NCI-H460 (cell line): ENCODE measurements at regions not wholly inside any gene's neighbourhood (a gene's known extent, or its start where the extent isn't known, plus 50 kb on each side); places are given as distances from the start of the nearest gene placed in this dataset.
"Not testable (repeated sequence)": the region's sequence is repeated elsewhere in the genome, so short reads cannot be mapped to it uniquely, and the experiment has no call there.

Experiments
- DNase-seq: peaks from one replicate; pipeline ENCODE4 v3.0.0-alpha.2; 2016; ENCODE audit warnings: low read depth; ENCODE audit errors: extremely low read depth

DNA sequence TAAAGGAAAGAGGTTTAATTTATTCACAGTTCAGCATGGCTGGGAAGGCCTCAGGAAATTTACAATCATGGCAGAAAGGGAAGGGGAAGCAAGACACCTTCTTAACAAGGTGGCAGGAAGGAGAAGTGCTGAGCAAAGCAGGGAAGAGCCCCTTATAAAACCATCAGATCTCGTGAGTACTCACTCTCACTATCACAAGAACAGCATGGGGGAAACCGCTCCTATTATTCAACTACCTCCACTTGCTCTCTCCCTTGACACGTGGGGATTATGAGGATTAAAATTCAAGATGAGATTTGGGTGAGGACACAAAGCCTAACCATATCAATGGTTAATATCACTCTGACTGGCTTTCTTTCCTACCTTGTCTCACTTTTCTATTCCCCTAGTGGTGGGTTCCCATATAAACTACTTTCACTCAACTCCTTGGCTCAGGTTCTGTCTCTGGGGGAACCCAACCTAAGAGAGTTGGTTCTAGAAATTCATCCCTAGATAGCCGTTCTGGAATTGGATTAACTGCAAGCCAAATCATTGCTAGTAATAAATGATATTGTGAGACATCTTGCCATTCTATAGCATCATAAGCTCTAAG is 749.8 kb upstream of the GRAMD2B start:
- no peak for DNase-seq

GRCh38 chr5:125679522-125679921 is 743.7 kb upstream of the GRAMD2B start:
- DNase-seq = no peak

DNA sequence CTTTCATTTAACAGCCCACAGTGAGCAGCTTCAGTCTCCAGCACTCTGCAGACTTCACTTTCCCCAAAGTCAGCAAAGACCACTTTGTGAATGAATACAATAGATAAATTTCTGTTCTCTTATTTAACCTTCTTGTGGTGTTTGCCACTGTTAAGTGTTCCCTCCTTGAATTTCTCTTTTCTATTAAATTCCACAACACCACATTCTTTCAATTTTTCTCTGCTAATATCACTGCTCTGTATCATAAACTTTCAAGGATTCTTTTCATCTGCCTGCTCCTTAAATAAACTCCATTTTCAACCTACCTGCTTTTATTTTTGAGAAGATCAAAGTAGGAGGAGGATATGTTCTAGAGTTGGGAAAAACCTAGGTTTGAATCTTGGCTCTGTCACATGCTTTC is 739.5 kb upstream of the GRAMD2B start:
- DNase-seq = no peak

DNA sequence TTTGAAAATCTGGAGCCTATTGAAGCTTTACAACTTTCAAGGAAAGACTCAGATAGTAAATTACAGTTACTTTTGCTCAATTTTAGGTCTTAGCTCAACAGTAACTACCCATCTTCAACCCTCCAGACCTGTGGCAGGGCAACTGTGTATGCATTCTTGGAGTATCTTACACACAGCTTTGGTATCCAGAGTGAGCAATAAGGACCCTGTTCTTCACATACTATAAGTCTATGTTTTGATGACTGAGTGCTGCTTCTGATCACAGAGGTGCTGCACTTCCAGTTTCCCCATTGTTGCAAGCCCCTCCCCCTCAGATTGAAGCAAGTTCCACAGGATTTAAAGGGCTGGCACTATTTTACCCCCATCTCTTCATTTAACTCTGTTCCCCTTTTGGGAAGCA is 737.4 kb upstream of the GRAMD2B start:
- no peak for DNase-seq

- not testable (repeated sequence) for DNase-seq
Observed at GRCh38 chr5:125691738-125692530, 731.3 kb upstream of the GRAMD2B start.

- DNase-seq = no peak
Observed at GRCh38 chr5:125695996-125696655, 727.1 kb upstream of the GRAMD2B start.

DNA sequence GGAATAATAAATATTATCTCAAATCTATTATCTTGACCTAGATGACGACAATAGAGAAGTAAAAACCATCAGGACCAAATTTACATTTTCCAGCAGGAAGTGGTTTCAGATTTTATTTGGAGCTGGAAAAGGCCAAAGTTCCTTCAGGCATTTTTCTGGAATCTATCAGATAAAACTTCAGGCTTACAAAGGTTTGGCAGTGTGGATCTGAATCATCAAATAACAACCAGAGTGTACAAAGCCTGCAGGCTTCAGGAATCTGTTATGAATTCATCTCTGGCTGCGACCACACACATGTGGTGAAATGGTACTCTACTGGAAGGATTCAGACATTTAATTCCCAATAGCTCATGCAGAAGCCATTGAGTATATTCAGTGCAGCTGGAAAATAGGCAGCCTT is 726.4 kb upstream of the GRAMD2B start:
- DNase-seq = no peak

DNA sequence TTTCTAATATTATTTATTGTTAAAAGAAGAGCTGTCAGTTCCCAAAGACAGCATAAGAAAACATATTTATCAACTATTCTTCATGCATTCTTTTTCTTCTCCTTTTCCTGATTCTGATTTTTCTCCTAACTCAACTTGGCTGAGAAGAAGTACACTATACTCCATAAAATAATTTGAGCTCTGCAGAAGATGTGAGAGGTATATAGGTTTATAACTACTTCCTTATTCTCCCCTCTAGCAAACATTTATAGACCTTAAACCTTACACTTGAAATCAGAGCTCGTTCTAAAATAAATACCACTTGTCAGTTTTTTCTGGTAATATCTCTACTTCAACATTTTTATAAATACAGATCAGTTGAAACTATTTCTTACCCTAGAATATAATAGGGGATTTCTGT is 724.8 kb upstream of the GRAMD2B start:
- no peak for DNase-seq

DNA sequence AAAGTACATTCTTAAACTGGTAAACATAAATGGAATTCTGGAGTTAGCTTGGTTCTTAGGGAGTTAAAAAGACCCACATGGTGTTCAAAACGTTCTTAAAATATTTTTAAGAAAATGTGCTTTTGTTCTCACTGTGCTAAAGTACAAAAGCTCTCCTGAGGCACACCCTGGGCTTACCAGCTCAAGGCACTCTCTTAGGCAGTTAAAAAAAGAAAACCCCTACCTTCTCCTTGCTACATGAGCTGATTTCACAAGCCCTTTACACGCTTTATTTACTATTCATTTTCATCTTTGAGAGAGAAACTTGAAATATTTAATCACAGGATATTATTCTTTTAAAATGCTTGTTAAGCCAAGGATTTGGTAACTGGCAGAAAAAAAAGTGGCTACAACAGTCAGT is 723.3 kb upstream of the GRAMD2B start:
- no peak for DNase-seq

DNA sequence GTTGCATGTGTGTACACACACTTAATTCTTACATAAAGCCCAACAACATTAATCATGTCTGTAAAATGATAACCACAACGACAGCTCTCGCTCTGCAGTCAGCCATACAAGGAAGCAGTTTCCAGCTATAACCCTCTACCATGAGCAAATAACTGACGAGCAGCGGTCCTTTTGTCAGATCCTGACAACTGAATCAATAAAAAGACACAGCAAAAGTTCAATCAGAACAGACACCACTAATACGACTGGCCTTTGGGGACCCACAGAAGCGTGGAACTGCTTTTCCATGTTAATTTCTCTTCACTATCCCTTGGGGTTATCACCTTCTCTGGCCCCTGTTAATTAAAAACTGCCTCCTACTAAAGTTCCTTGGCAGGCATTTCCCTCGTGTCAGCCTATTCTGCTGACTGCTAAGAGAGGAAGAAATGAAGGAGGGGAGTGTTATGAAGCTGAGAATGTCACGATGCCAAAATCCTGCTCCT is 722.8 kb upstream of the GRAMD2B start:
- no peak for DNase-seq

- DNase-seq = no peak
Observed at GRCh38 chr5:125703616-125704015, 719.6 kb upstream of the GRAMD2B start.

DNA sequence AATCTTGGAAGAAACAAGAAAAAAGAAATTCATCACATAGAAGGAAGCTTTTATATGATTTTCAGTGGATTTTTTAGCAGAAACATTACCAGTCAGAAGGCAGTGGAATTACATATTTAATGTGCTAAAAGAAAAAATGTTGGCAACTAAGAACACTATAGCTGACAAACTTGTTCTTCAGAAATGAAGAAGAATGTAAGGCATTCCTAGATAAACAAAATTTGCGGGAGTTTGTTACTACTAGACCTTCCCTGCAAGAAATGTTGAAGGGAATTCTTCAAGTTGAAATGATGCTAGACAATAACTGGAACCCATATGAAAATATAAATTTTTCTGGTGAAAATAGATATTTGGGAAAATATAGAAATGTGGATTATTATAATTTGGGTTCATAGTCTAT is 718.3 kb upstream of the GRAMD2B start:
- no peak for DNase-seq

GRCh38 chr5:125708583-125708982 is 714.6 kb upstream of the GRAMD2B start:
- DNase-seq = no peak

- DNase-seq = no peak
Observed at GRCh38 chr5:125710745-125711144, 712.5 kb upstream of the GRAMD2B start.

- no peak for DNase-seq
Observed at GRCh38 chr5:125712397-125712796, 710.8 kb upstream of the GRAMD2B start.

- DNase-seq = no peak
Observed at GRCh38 chr5:125713109-125713805, 710.0 kb upstream of the GRAMD2B start.

DNA sequence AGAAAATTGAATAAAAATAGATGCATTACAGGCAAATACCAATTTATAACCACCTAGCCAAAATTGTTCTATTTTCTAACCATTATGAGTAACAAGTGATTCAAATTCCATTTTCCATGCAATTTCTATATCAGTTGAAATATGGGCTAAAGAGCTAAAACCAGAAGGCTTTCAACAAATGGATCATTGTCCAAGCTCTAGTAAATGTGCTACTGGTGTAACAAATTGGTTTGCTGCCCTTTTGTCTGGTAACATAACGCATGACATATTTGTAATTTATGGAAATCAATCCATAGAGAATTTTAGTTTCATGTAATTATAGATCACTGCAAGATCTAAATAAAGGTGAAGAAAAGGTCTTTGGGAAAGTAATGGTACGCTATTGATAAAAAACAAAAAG is 708.0 kb upstream of the GRAMD2B start:
- DNase-seq = no peak

GRCh38 chr5:125717209-125717608 is 706.0 kb upstream of the GRAMD2B start:
- no peak for DNase-seq

DNA sequence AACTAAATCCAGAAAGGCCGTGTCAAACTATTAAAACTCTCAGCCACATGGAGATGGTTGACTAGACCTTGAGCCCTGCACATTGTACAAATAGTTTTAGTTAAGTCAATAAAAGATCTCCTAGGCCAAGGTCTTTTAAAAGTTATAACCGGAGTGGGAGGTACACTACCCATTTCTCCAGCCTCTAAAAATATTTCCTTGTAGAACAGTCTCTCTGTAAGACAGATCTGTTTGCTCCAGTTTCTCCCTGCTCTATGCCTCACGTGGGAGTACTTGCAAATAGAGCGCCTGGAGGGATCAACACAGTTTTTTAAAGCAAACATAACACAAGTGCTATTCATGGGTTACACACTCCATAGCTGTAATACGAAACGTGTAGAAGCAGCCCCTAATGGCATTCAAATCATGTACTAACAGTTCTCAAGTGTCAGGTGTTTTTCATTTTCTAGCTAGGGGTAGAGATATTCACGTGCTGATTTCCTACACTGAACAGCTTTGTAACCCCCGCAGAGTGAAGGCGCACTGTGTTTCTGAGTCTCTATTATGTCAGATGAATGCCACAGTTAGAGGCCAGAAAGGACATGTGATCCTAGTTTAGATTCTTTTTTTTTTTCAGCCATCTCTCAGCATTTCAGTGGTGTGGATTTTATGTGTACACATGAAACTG is 703.4 kb upstream of the GRAMD2B start:
- DNase-seq = no peak

DNA sequence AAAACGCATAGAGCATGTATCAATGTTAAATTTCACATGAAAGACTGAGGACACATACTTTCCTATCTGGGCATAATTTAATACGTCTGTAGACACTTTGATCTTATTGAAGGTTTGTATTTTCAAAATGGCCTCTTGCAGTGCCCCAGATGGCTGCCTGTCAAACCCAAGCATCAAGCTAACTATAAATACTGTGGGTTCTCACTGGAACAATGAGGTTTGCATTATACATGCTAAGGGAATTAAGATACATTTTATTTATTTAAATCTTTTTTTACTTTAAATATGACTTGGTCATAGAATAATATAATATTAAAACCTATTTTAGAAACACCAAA is 702.9 kb upstream of the GRAMD2B start:
- no peak for DNase-seq

DNA sequence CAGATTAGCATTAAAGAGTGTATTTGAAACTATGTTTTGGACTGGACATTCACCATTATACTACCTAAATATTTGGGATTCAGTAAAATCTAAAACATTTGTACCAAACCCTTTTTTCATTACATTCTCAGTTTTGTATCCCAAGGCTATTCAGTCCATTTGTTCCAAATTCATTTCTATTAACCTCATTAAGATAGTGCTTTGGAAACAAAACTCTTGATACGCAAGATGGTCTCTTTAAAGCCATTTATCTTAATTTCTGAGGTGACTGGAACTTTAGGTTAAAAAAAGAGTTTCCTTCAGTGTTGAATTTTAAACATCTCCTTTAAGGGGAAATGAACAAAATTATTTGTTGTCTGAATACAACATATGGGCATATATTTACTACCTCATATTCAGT is 702.5 kb upstream of the GRAMD2B start:
- DNase-seq = no peak
